Endothelial cell (in vitro differentiated cells): ENCODE measurements at regions not wholly inside any gene's neighbourhood (a gene's known extent, or its start where the extent isn't known, plus 50 kb on each side); places are given as distances from the start of the nearest gene placed in this dataset.
A peak's percentile ranks its signal among the peaks of the same experiment; 100 is the strongest.

Experiments used
- DNase-seq: peaks from one replicate; pipeline ENCODE4 v3.0.0; 2021; ENCODE audit warnings: low spot score
- H3K27ac Mint-ChIP-seq: one replicate; pipeline ENCODE4 v1.8.0; 2021; ENCODE audit warnings: mixed read lengths, inconsistent platforms; ENCODE audit not compliant: unreplicated experiment
- H3K27me3 Mint-ChIP-seq: one replicate; pipeline ENCODE4 v1.8.0; 2021; ENCODE audit warnings: mild to moderate bottlenecking, moderate library complexity, mixed read lengths, inconsistent platforms; ENCODE audit not compliant: unreplicated experiment
- H3K36me3 Mint-ChIP-seq: one replicate; pipeline ENCODE4 v1.8.0; 2021; ENCODE audit warnings: mild to moderate bottlenecking, low read depth, mixed read lengths, inconsistent platforms; ENCODE audit not compliant: unreplicated experiment
- H3K4me1 Mint-ChIP-seq: one replicate; pipeline ENCODE4 v1.8.0; 2021; ENCODE audit warnings: mild to moderate bottlenecking, mixed read lengths, inconsistent platforms; ENCODE audit not compliant: unreplicated experiment
- H3K4me3 Mint-ChIP-seq: one replicate; pipeline ENCODE4 v1.8.0; 2021; ENCODE audit warnings: mild to moderate bottlenecking, mixed read lengths, inconsistent platforms; ENCODE audit not compliant: unreplicated experiment
- H3K9me3 Mint-ChIP-seq: one replicate; pipeline ENCODE4 v1.8.0; 2021; ENCODE audit warnings: mixed read lengths, inconsistent platforms; ENCODE audit not compliant: unreplicated experiment
- CTCF ChIP-seq: fragments of 200-600 bp; sonication (generic); IDR thresholded peaks from one replicate; pipeline ENCODE4 v1.5.0; 2021; ENCODE audit warnings: antibody characterized with exemption; ENCODE audit not compliant: unreplicated experiment

- no peaks in the 10 kb centered on the region for H3K9me3 Mint-ChIP-seq
- DNase-seq: peak; percentile 2
- no peak for TF ChIP-seq CTCF
- H3K4me3 Mint-ChIP-seq: peak overlapping the region; percentile 51
- no peaks in the 10 kb centered on the region for H3K4me1 Mint-ChIP-seq
- no peaks in the 10 kb centered on the region for H3K36me3 Mint-ChIP-seq
- H3K27ac Mint-ChIP-seq: no peak overlapping the region
- peaks cover 5% of the 10 kb centered on the region for H3K27me3 Mint-ChIP-seq
Observed at GRCh38 chrX:110944311-110944750, 148.7 kb upstream of the CHRDL1 start.

DNA sequence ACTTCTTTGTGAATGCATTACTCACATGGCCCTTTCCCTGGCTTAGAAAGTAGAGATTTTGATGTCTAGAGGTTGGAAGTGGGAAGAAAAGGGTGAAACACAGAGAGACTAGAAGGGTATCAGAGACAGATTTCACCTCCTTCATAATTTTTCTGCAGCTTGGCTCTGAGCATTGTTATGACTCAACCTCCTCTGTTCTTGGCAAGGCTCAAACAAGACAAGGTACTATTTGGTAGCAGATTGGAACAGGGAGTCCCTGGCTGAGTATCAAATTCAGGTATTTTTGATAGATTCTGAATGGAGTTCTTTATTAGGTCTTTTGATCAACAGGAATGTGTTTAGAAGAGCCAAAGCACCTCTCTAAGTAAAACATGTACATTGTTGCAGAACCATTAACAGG, 146.3 kb upstream of the CHRDL1 start:
- DNase-seq: no peak
- no peaks in the 10 kb centered on the region for H3K9me3 Mint-ChIP-seq
- H3K36me3 Mint-ChIP-seq: no peaks in the 10 kb centered on the region
- no peaks in the 10 kb centered on the region for H3K4me1 Mint-ChIP-seq
- no peak for TF ChIP-seq CTCF
- H3K27ac Mint-ChIP-seq: no peak overlapping the region
- no peak overlapping the region for H3K4me3 Mint-ChIP-seq
- H3K27me3 Mint-ChIP-seq: peaks cover 7% of the 10 kb centered on the region

DNA sequence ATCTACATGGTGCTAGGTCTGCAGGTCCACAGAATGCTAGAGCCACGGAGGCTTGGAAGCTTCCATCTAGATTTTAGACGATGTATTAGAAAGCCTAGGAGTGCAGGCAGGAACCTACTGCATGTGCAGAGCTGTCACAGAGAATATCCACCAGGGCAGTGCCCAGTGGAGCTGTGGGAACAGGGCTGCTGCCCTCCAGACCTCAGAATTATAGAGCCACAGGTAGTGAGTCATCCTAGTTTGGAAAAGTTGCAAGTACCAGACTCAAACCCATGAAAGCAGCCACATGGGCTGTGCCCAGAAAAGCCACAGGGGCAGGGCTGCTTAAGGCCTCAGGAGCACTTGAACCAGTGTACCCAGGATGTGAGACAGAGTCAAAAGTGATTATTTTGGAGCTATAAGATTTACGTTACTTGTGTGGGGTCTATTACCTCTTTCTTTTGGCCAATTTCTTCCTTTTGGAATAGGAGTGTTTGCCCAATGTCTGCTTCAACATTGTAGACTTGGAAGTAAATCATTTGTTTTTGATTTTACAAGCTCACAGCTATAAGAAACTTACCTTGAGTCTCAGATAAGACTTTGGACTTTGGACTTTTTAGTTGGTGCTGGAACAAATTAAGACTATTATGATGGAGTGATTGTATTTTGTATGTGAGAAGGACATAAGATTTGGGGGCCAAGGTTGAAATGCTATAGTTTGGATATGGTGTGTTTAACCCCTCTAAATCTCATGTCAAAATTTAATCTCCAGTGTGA, 143.5 kb upstream of the CHRDL1 start:
- Mint-ChIP-seq H3K4me1 (no peaks in the 10 kb centered on the region), H3K27ac (no peak overlapping the region), H3K36me3 (no peaks in the 10 kb centered on the region), H3K27me3 (peaks cover 7% of the 10 kb centered on the region), H3K4me3 (no peak overlapping the region), H3K9me3 (no peaks in the 10 kb centered on the region)
- TF ChIP-seq CTCF: no peak
- no peak for DNase-seq

- Mint-ChIP-seq H3K27ac (no peak overlapping the region), H3K4me3 (no peak overlapping the region), H3K27me3 (no peaks in the 10 kb centered on the region), H3K9me3 (no peaks in the 10 kb centered on the region), H3K36me3 (no peaks in the 10 kb centered on the region), H3K4me1 (no peaks in the 10 kb centered on the region)
- no peak for DNase-seq
- no peak for TF ChIP-seq CTCF
Observed at GRCh38 chrX:110924871-110925270, 129.3 kb upstream of the CHRDL1 start.

- no peak overlapping the region for H3K27ac Mint-ChIP-seq
- no peak for DNase-seq
- H3K27me3 Mint-ChIP-seq: no peaks in the 10 kb centered on the region
- H3K9me3 Mint-ChIP-seq: no peaks in the 10 kb centered on the region
- no peaks in the 10 kb centered on the region for H3K36me3 Mint-ChIP-seq
- TF ChIP-seq CTCF: no peak
- no peak overlapping the region for H3K4me3 Mint-ChIP-seq
- no peaks in the 10 kb centered on the region for H3K4me1 Mint-ChIP-seq
Observed at GRCh38 chrX:110920991-110921390, 125.4 kb upstream of the CHRDL1 start.
